Skin of body (tissue), 1 donor: ENCODE measurements at regions not wholly inside any gene's neighbourhood (a gene's known extent, or its start where the extent isn't known, plus 50 kb on each side); places are given as distances from the start of the nearest gene placed in this dataset.

Experiments
- DNase-seq: peaks from one replicate; lab custom pipeline; 2025; lab: John Stamatoyannopoulos, UW

GRCh38 chr4:23348789-23349498 lies 540.9 kb downstream of the PPARGC1A start:
- DNase-seq = no peak

- no peak for DNase-seq
Observed at GRCh38 chr4:23337292-23337691, 552.6 kb downstream of the PPARGC1A start.

DNA sequence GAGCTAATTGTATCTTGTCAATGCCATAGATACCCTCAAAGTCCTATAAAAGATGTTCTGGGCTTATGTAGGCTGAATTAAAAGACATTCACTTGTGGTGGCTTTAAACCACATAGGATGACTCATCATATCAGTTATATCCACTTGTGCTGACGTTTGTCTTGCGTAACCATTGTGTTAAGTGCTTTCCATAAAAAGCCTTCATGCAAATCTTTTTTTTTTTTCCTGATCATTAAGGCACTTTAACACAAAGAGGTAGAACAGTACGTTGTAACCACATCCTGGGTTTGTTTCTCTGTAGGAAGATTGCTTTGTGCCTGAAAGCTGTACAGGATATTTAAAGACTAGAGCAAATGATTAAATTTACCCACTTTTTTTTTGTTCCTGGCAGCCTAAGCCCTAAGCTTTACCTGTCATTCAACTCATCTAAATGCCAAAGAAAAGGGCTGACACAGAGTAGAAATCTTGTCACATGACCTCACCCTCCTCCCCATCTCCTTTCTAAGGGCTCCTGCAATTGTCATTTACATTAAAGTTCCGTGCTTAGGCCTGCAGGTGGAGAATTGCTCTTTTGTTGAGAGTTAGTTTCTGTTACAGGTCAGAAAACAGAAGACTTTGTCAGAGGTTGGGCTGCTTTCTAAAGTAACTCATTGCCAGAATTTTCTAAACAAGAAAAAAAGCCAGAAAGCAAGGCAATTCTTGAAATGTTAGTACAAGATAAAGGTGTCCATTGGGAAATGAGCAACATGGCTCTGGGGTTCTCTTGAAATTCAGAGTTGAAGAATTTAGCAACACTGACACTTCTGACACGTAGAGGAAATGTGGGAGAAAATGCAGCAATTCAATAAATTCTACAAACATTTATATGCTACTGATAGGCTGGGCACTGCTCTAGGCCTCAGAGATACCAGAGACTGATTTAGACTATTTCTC lies 555.6 kb downstream of the PPARGC1A start:
- DNase-seq = no peak

DNA sequence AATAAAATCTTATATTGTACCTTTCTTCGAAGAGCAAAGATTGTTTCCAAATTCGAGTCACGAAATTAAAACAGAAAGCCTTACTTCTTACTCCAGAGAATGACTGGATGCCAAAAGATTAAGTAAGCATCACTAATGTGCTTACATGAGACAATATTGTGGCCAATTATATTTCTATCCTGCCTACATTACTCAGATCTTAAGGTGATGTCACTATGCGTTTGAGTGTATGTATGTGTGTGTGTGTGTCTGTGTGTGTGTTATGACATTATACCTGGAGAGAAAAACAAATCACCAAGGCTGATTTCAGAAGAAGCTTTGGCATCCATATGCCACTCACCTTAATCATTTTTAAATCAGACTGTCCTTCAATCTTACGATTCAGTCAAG lies 556.3 kb downstream of the PPARGC1A start:
- no peak for DNase-seq

- no peak for DNase-seq
Observed at GRCh38 chr4:23332313-23332712, 557.5 kb downstream of the PPARGC1A start.

DNA sequence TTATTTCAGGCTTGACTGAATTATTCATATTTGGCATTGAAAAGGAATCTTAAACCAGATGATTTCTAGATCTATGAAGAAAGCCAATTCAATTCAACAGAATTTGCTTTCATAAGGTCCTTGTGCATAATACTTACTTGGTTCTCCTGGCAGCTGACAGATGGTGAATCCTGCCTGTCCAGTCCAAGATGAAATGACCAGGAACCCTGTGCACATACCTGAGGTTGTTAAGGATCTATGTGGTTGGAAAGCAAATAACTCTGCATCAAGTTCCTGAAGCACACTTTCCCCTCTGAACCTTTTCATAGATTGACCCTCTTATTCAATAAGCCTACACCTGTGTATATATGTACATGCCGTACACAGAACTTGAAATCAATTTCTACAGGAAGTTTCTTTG lies 562.7 kb downstream of the PPARGC1A start:
- DNase-seq = no peak

- DNase-seq = no peak
Observed at GRCh38 chr4:23324021-23324690, 565.7 kb downstream of the PPARGC1A start.

DNA sequence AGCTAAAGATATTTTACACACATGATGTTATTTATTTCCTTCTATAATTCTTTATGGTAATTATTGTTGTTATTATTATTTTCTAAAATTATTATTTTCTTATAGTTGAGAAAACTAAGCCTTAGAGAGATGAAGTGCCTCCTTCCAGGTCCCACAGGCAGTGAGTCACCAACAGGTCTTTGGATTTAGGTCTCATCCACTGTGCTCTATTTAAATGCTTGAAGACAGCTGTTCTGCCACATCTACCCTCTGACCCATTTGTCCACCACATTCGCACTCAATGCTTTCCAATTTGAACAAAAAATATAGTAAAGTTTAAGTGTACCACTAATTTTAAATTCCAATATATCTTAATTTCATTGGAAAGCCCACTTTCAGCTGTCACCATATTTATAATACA lies 566.4 kb downstream of the PPARGC1A start:
- no peak for DNase-seq

GRCh38 chr4:23322732-23323131 lies 567.1 kb downstream of the PPARGC1A start:
- no peak for DNase-seq

DNA sequence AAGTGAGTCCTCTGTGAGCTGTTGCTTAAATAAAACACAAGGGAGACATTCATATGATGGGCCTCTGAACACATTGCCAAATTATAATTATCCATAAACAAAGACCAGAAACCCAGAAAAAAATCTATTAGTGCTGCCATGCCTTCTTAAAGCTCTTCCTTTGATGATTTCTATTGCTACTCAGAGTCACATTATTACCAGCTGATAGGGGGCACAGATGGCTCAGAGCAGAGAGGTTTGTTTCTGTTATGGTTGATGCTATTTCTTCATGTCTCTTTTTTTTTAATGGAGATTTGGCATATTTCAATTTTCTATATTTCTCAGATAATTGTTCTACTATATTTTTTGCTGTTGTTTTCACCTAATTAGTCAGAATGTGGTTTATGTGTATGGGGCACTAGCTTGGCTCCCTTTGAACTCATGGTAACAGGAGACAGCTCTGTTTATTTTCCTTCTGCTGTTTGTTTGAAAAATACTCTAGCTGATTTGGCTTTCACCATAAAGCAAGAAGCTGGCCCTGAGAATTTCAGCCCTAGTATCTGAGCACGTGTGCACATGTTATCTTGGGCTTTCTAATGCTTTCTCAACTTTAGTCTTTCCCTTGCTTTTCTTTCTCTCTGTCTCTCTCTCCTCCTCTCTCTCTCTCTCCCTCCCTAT lies 568.8 kb downstream of the PPARGC1A start:
- no peak for DNase-seq

DNA sequence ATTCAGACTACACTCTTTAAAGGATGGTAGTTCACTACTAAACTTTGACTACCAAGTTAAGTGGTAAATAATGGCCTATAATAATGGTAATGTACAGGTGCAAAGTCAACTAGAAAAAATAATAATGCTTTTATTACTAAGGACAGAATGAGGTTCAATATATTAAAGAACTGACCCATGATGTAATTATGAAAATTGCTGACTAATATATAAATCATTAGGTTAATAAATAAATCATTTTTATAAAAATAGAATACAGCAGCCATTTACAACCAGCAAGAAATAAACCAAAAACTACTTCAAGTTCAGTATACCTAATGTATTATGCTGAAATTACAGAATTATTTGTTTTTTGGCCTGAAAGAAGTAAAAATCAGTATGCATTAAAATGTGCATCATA lies 577.2 kb downstream of the PPARGC1A start:
- DNase-seq = no peak

GRCh38 chr4:23311983-23312382 lies 577.9 kb downstream of the PPARGC1A start:
- DNase-seq = no peak

- DNase-seq = no peak
Observed at GRCh38 chr4:23305026-23305425, 584.8 kb downstream of the PPARGC1A start.

GRCh38 chr4:23298371-23298770 lies 591.5 kb downstream of the PPARGC1A start:
- DNase-seq = no peak

GRCh38 chr4:23297327-23297726 lies 592.5 kb downstream of the PPARGC1A start:
- no peak for DNase-seq

- DNase-seq = no peak
Observed at GRCh38 chr4:23291139-23291538, 598.4 kb downstream of the GBA3 start.

DNA sequence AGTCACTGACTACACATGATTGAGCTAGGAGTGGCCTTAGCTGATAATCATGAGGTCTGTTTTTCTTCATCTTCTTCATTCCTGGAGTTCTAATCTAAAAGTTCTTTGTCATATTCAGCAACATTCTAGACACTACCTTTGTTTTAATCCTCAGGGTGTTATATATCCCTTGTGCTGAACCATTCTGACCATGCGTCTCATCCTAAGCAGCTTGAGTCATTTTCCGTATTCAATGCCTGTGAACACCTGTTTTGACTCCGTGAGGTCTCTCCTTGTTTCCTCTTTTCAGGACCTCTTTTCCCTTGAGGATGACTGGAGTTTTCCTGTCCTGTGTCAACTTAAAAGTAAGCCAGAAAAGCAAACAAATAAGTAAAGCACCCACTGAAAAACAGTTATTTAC lies 597.9 kb downstream of the GBA3 start:
- no peak for DNase-seq

DNA sequence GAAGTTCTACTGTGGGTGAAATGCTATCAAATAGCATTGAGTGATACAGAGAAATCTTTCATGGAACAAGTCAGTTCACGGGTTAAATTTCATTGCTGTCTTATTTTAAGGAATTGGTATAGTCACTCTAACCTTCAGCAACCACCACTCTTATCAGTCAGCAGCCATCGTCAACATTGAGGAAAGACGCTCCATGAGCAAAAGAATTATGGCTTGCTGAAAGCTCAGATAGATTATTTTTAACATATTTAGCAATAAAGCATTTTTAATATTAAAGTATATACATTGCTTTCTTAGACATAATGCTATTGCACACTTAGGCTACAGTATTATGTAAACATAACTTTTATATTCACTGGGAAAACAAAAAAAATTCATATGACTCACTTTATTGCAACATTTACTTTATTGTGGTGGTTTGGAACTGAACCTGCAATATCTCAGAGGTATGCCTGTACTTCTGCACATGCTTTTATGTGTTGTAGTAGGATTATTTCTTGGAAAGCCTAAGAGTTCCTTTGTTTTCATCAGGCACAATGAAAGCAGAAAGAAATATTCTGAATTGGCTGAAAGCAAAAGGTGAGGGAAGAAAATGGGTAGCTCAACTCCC lies 586.7 kb downstream of the GBA3 start:
- no peak for DNase-seq

GRCh38 chr4:23278845-23279244 lies 586.1 kb downstream of the GBA3 start:
- no peak for DNase-seq

GRCh38 chr4:23276076-23276475 lies 583.3 kb downstream of the GBA3 start:
- no peak for DNase-seq

DNA sequence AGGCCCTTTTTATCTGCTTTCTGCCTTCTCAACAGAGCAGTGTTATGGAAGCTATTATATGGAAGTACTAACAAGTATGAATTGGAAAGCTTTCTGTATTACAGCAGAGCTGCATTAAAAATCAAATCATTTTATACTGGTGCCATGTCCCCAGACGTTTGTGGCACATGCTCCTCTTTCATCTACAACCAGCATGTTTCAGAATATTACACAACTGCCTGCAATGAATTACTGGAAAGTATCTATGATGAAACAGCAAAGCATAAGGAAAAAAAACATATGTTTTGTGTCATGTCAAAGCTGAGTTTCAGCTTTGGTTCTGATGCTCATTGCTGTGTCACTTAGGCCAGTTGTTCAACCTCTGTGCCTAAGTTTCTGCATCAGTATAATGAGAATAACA lies 576.8 kb downstream of the GBA3 start:
- peak; percentile 77 for DNase-seq
